Heart right ventricle (tissue), 16 donors: ENCODE measurements at regions not wholly inside any gene's neighbourhood (a gene's known extent, or its start where the extent isn't known, plus 50 kb on each side); places are given as distances from the start of the nearest gene placed in this dataset.

Source experiments
- ATAC-seq, 8 donors: fragments of 200-7000 bp; cut with Tn5 transposase; one replicate each; pipeline ENCODE4 v1.9.1; 2020; ENCODE audit warnings: mild to moderate bottlenecking in 8 of 8, moderate library complexity in 8 of 8, moderate number of reproducible peaks in 1 of 8
- DNase-seq, 2 donors: peaks; one replicate each; pipeline ENCODE4 v3.0.0-alpha.2; 2020
- H3K27ac ChIP-seq, 10 donors: fragments of 200-600 bp; sonication (generic) in 2 of 10; one replicate each; pipeline versions ENCODE4 v1.5.0 to v1.8.0; 2020 to 2022; ENCODE audit warnings: mild to moderate bottlenecking in 3 of 10
- H3K27me3 ChIP-seq, 7 donors: fragments of 200-600 bp; one replicate each; pipeline ENCODE4 v1.8.0; 2021 to 2022; ENCODE audit warnings: mild to moderate bottlenecking in 2 of 7
- H3K36me3 ChIP-seq, 9 donors: fragments of 200-600 bp; sonication (generic) in 1 of 9; one replicate each; pipeline versions ENCODE4 v1.5.0 to v1.8.0; 2020 to 2022; ENCODE audit warnings: mild to moderate bottlenecking in 2 of 9
- H3K4me1 ChIP-seq, 9 donors: fragments of 200-600 bp; sonication (generic) in 1 of 9; one replicate each; pipeline versions ENCODE4 v1.5.0 to v1.8.0; 2020 to 2022; ENCODE audit warnings: mild to moderate bottlenecking in 4 of 9
- H3K4me3 ChIP-seq, 10 donors: fragments of 200-600 bp; sonication (generic) in 2 of 10; one replicate each; pipeline versions ENCODE4 v1.5.0 to v1.8.0; 2020 to 2022; ENCODE audit warnings: mild to moderate bottlenecking in 7 of 10, moderate library complexity in 2 of 10
- H3K9me3 ChIP-seq, 11 donors: fragments of 200-600 bp in 10 of 11; sonication (generic) in 2 of 11; one replicate each; pipeline versions ENCODE4 v1.5.0 to v1.8.0; 2013 to 2022; ENCODE audit warnings: mild to moderate bottlenecking in 2 of 11, control low read depth in 1 of 11, moderate library complexity in 1 of 11
- WGBS, 2 donors: extraction: QIAGEN DNeasy Blood & Tissue Kit; methylation state at CpG; one replicate each; pipeline ENCODE4 v1.1.7; 2013; ENCODE audit warnings: inconsistent platforms in 1 of 2; 5-methylcytosine and 5-hydroxymethylcytosine counted together
- intact Hi-C, 10 donors: fragments of 100-400 bp; cut with DNase I; formaldehyde crosslinking; loops; one replicate each; pipeline versions ENCODE4 v1.11.1 to v1.14.2; 2022
- TF ChIP-seq, protein P1 (sequence below), 9 donors: fragments of 200-600 bp; sonication (generic) in 2 of 9; IDR thresholded peaks; one replicate each; pipeline versions ENCODE4 v1.5.0 to v1.8.0; 2021 to 2022; ENCODE audit warnings: antibody characterized with exemption in 9 of 9, mild to moderate bottlenecking in 5 of 9, moderate library complexity in 1 of 9
- donor health status: Arrhythmogenic right ventricular cardiomyopathy.
- donor health status: ischemic (EF 13 %, LVEDD 7.1; RV severe dilation, severe dysfunction).
- donor health status: healthy with polysubstance abuse.
- donor health status: DM: no; HTN: yes; CAD: no.
- donor health status: DM: no; HTN: no; CAD: no.
- donor health status: ischemic (EF 25% LVEDD 6.9; RV normal size, moderate dysfunction).
- donor health status: ischemic (EF 25% LVEDD 5.7; RV mildly dilated, moderate dysfunction).
- donor health status: healthy.
- donor health status: DM: yes; HTN: yes; CAD: no.
- donor health status: Ischemic cardiomyopathy.
- donor health status: ischemic (EF 35%, LVEDD 5.7; RV mildly dilated, moderate dysfunction).
- donor health status: nonischemic (EF 11% LVEDD 7.7; RV severe dilation, severe dysfunction).
- donor health status: DM: yes; HTN: yes; CAD: no.
- donor health status: PGD.
- donor health status: ischemic (EF 29% LVEDD 5.4; RV normal size, mild dysfunction).
- donor health status: nonischemic (EF 23%, LVEDD 6.1; RV moderate dilation, normal function).

DNA sequence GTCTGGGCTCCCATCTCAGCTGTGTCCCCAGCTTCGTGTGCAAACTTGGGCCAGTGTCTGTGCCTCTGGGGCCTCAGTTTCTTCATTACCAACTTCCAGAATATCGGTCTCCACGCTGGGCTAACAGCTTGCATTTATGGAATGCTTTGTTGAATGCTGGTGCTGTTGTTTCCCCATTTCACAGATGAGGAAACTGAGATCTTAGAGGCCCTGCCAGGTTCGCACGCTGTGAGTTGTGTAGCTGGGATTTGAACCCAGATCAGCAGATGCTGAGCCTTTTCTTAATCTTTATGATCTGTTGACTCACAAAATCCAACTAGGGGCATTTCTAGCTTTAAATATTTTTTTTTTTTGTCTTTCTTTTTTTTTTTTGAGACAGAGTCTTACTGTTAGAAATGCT is 101.5 kb upstream of the STX18 start:
- intact Hi-C loops: no loop called here
- 93 to 94% methylated on average over 5 of the region's 5 CpGs for WGBS, 2 donors
- H3K27ac ChIP-seq: no peak overlapping the region
- no peak for ATAC-seq
- no peaks in the 10 kb centered on the region for H3K4me1 ChIP-seq
- H3K27me3 ChIP-seq: no peaks in the 10 kb centered on the region
- no peaks in the 10 kb centered on the region for H3K36me3 ChIP-seq
- TF ChIP-seq, protein P1, sequence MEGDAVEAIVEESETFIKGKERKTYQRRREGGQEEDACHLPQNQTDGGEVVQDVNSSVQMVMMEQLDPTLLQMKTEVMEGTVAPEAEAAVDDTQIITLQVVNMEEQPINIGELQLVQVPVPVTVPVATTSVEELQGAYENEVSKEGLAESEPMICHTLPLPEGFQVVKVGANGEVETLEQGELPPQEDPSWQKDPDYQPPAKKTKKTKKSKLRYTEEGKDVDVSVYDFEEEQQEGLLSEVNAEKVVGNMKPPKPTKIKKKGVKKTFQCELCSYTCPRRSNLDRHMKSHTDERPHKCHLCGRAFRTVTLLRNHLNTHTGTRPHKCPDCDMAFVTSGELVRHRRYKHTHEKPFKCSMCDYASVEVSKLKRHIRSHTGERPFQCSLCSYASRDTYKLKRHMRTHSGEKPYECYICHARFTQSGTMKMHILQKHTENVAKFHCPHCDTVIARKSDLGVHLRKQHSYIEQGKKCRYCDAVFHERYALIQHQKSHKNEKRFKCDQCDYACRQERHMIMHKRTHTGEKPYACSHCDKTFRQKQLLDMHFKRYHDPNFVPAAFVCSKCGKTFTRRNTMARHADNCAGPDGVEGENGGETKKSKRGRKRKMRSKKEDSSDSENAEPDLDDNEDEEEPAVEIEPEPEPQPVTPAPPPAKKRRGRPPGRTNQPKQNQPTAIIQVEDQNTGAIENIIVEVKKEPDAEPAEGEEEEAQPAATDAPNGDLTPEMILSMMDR (IDR thresholded peaks at IDR 0.05): no peak
- H3K4me3 ChIP-seq: no peak overlapping the region
- DNase-seq: no peak
- H3K9me3 ChIP-seq: peaks cover 0 to 9% (median 0%) of the 10 kb centered on the region in 11 donors

DNA sequence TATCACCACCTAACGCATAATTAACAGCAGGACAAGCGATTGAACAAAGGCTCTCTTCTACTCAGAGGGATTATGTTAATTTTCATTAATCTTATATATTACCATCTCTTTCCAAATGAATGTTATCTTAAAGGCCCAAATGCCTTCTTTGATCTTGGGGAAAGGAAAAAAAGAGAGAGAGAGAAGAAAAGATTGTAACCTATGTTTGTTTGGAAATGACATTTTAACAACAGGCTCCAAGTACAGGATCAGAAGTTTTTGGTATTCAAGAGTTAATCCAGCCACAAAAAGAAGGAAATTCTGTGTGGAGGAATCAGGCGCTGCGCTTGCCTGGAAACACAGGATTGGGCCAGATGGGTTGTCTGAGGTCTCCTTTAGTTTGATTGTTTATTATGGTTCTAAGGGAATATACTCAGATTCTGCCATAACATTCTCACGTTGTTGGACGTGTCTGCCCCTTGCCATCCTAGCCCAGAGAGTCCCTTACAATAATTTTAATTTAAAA is 100.7 kb upstream of the STX18 start:
- Histone ChIP-seq H3K4me1 (no peaks in the 10 kb centered on the region), H3K36me3 (no peaks in the 10 kb centered on the region), H3K27me3 (no peaks in the 10 kb centered on the region), H3K4me3 (no peak overlapping the region), H3K27ac (no peak overlapping the region), H3K9me3 (peaks cover 0 to 9% (median 0%) of the 10 kb centered on the region in 11 donors)
- intact Hi-C loops: no loop called here
- DNase-seq: no peak
- TF ChIP-seq, protein P1 (IDR thresholded peaks at IDR 0.05): no peak
- 77 to 78% methylated on average over 6 of the region's 6 CpGs for WGBS, 2 donors
- ATAC-seq: no peak

DNA sequence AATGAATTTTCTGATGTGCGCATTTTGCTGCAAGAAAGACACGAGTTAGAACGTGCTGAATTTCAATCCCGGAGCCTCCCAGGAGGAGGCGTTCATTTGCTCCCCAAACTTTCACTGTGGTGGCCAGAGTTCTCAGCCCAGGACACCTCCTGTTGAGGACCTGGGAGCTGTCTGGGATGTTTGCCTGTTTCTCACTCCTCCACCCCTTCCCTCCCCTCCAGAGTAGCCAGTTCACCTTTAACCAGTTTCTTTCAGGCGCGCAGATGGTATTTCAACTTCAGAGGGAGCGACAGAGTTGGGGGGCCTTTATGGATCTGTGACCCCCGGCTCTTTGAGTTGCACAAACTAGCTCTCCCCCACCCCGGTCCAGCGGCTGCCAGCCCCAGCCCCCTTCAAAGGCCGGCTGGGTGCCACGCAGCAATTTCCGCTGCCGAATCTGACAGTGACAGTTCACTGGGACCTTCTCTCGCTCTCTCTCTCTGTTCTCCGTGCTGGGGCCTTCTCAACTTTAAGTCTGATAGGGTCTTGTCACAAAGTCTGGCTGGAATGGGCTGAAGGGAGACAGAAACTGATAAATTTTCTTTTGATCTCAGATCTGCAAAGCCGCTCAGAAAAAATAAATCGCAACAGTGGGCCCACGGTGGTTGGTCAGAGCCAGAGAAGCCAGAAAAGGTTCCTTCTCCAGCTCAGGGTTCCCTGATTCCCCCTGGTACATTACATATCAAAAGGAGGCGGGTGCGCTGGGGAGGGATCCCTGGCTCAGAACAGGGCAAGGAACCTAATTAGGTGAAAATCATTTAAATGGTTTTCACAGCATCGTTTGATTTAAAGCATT is 100.0 kb upstream of the STX18 start:
- Histone ChIP-seq H3K9me3 (peaks cover 0 to 3% (median 0%) of the 10 kb centered on the region in 11 donors), H3K27me3 (no peaks in the 10 kb centered on the region), H3K4me1 (no peaks in the 10 kb centered on the region), H3K36me3 (no peaks in the 10 kb centered on the region), H3K27ac (no peak overlapping the region), H3K4me3 (no peak overlapping the region)
- intact Hi-C loops: no loop called here
- TF ChIP-seq, protein P1 (IDR thresholded peaks at IDR 0.05): no peak
- DNase-seq: no peak
- ATAC-seq: no peak
- 66 to 68% methylated on average over 23 of the region's 23 CpGs for WGBS, 2 donors

DNA sequence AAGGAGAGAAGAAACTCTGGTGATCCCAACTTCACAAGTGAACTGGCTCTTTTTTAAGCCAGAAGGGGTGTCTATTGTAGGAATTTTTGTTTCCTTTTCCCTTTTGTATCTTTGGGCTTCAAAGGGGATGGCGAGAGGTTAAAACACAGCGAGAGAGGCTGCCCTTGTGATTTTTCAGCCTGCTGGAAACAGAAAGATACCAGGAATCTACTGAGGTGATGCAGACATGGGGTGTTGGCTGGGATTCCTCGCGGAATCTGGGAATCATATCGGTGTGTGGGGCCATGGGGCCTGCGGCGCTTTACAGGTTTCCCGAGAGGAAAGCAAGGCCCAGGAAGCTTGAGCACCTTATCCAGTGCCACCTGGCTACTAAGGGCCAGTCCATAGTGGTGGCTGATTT is 99.4 kb upstream of the STX18 start:
- TF ChIP-seq, protein P1 (IDR thresholded peaks at IDR 0.05): no peak
- ATAC-seq (no peak), DNase-seq (no peak)
- 82 to 83% methylated on average over 8 of the region's 8 CpGs for WGBS, 2 donors
- Histone ChIP-seq H3K27ac (no peak overlapping the region), H3K36me3 (no peaks in the 10 kb centered on the region), H3K27me3 (no peaks in the 10 kb centered on the region), H3K4me3 (no peak overlapping the region), H3K4me1 (no peaks in the 10 kb centered on the region), H3K9me3 (no peaks in the 10 kb centered on the region)
- intact Hi-C loops: no loop called here
